ENCODE measurements at regions not wholly inside any gene's neighbourhood (a gene's known extent, or its start where the extent isn't known, plus 50 kb on each side); places are given as distances from the start of the nearest gene placed in this dataset.

DNA sequence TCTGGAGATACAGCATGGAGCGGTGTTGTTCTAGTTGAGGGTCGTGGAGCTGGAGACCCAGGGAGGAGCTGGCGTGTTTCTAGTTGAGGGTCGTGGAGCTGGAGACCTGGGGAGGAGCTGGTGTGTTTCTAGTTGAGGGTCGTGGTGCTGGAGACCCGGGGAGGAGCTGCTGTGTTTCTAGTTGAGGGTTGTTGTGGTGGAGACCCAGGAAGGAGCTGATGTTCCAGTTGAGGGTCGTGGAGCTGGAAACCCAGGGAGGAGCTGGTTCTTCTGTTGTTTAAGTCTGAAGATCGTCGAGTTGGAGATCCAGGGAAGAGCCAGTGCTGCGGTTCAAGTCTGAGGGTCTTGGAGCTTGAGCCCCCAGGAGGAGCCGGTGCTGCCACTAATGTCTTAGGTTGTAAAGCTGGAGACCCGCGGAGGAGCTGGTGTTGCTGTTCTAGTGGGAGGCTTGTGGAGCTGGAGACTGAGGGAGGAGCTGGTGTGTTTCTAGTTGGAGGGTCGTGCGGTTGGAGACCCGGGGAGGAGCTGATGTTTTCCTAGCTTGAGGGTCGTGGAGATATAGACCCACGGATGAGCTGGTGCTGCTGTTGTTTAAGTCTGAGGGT is 155.3 kb downstream of the RTP5 start:
- no peak for ATAC-seq
- no peak for TF ChIP-seq ZNF565 (CRISPR knock-in tag; conservative IDR thresholded peaks at IDR 0.05; ENCODE audit: low read depth)
- no peak for TF ChIP-seq SNAI2 (CRISPR knock-in tag; IDR thresholded peaks at IDR 0.05)
- no peak for TF ChIP-seq GLIS3 (CRISPR knock-in tag; IDR thresholded peaks at IDR 0.05)
- TF ChIP-seq ESRRG (CRISPR knock-in tag; IDR thresholded peaks at IDR 0.05): no peak
- no peak for TF ChIP-seq ZNF70 (CRISPR knock-in tag; IDR thresholded peaks at IDR 0.05)
- TF ChIP-seq PPARA (CRISPR knock-in tag; IDR thresholded peaks at IDR 0.05; ENCODE audit: borderline replicate concordance): no peak
- no peak for TF ChIP-seq ZNF8 (CRISPR knock-in tag; IDR thresholded peaks at IDR 0.05)
- no peak for TF ChIP-seq OSR1 (CRISPR knock-in tag; IDR thresholded peaks at IDR 0.05)
- no peak for TF ChIP-seq ZC3H10 (CRISPR knock-in tag; IDR thresholded peaks at IDR 0.05)
- TF ChIP-seq RARB (CRISPR knock-in tag; IDR thresholded peaks at IDR 0.05): no peak
- TF ChIP-seq, protein P1, sequence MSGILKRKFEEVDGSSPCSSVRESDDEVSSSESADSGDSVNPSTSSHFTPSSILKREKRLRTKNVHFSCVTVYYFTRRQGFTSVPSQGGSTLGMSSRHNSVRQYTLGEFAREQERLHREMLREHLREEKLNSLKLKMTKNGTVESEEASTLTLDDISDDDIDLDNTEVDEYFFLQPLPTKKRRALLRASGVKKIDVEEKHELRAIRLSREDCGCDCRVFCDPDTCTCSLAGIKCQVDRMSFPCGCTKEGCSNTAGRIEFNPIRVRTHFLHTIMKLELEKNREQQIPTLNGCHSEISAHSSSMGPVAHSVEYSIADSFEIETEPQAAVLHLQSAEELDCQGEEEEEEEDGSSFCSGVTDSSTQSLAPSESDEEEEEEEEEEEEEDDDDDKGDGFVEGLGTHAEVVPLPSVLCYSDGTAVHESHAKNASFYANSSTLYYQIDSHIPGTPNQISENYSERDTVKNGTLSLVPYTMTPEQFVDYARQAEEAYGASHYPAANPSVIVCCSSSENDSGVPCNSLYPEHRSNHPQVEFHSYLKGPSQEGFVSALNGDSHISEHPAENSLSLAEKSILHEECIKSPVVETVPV (CRISPR knock-in tag; IDR thresholded peaks at IDR 0.05): no peak
- TF ChIP-seq ZFP3 (CRISPR knock-in tag; IDR thresholded peaks at IDR 0.05): no peak
- no peak for TF ChIP-seq TOX (CRISPR knock-in tag; IDR thresholded peaks at IDR 0.05; ENCODE audit: borderline replicate concordance)
- no peak for TF ChIP-seq BACH2 (CRISPR knock-in tag; IDR thresholded peaks at IDR 0.05; ENCODE audit: borderline replicate concordance)
- no peak for TF ChIP-seq CSDC2 (CRISPR knock-in tag; IDR thresholded peaks at IDR 0.05)
- TF ChIP-seq ZFP30 (CRISPR knock-in tag; IDR thresholded peaks at IDR 0.05): no peak
- TF ChIP-seq, protein P2, sequence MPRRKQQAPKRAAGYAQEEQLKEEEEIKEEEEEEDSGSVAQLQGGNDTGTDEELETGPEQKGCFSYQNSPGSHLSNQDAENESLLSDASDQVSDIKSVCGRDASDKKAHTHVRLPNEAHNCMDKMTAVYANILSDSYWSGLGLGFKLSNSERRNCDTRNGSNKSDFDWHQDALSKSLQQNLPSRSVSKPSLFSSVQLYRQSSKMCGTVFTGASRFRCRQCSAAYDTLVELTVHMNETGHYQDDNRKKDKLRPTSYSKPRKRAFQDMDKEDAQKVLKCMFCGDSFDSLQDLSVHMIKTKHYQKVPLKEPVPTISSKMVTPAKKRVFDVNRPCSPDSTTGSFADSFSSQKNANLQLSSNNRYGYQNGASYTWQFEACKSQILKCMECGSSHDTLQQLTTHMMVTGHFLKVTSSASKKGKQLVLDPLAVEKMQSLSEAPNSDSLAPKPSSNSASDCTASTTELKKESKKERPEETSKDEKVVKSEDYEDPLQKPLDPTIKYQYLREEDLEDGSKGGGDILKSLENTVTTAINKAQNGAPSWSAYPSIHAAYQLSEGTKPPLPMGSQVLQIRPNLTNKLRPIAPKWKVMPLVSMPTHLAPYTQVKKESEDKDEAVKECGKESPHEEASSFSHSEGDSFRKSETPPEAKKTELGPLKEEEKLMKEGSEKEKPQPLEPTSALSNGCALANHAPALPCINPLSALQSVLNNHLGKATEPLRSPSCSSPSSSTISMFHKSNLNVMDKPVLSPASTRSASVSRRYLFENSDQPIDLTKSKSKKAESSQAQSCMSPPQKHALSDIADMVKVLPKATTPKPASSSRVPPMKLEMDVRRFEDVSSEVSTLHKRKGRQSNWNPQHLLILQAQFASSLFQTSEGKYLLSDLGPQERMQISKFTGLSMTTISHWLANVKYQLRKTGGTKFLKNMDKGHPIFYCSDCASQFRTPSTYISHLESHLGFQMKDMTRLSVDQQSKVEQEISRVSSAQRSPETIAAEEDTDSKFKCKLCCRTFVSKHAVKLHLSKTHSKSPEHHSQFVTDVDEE (CRISPR knock-in tag; IDR thresholded peaks at IDR 0.05): no peak

DNA sequence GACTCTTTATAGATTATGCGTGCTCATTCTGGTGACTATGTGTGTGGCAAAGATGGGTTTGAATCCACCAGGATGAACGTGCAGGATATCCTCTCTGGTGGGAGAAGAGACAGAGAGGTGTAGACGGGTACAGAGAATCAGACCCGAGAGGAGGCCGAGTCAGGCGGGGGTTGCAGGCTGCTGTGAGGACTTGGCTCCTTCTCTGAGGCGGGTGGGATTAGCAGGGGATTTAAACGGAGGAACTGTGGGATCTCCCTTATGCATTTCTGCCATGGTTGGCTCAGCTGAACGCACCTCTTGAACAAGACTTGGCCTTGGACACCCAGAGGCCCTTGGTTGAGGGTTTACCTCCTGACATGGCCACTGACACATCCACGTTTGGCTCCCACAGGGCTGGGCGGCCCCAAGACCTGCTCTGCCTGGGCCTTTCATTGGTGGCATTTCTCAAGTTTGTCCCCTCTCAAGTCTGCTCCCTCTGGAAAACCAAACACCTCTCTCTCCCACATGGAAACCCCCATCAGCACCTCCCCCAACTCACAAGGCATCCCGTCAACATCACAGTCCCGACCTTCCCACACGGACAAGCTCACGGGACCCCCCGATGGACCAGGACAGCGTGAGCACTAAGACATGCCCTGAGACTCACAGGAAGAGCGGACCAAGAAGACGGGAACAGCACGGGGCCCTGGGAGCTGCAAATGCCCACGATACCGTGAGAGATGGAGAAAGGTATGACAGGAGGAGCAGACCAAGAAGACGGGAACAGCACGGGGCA is 158.3 kb downstream of the RTP5 start:
- no peak for ATAC-seq

More for the DNA sequence above, 158.3 kb downstream of the RTP5 start:
- TF ChIP-seq CSDC2 (CRISPR knock-in tag; IDR thresholded peaks at IDR 0.05) (no peak), ZNF70 (CRISPR knock-in tag; IDR thresholded peaks at IDR 0.05) (no peak), OSR1 (CRISPR knock-in tag; IDR thresholded peaks at IDR 0.05) (no peak), GLIS3 (CRISPR knock-in tag; IDR thresholded peaks at IDR 0.05) (no peak), PPARA (CRISPR knock-in tag; IDR thresholded peaks at IDR 0.05; ENCODE audit: borderline replicate concordance) (no peak), ESRRG (CRISPR knock-in tag; IDR thresholded peaks at IDR 0.05) (no peak), ZFP30 (CRISPR knock-in tag; IDR thresholded peaks at IDR 0.05) (no peak), ARNTL (CRISPR knock-in tag; IDR thresholded peaks at IDR 0.05; ENCODE audit: borderline replicate concordance, low read depth) (no peak), ISL1 (CRISPR knock-in tag; IDR thresholded peaks at IDR 0.05) (no peak), RARB (CRISPR knock-in tag; IDR thresholded peaks at IDR 0.05) (no peak), BACH2 (CRISPR knock-in tag; IDR thresholded peaks at IDR 0.05; ENCODE audit: borderline replicate concordance) (no peak), ZC3H10 (CRISPR knock-in tag; IDR thresholded peaks at IDR 0.05) (no peak)
- TF ChIP-seq, protein P3, sequence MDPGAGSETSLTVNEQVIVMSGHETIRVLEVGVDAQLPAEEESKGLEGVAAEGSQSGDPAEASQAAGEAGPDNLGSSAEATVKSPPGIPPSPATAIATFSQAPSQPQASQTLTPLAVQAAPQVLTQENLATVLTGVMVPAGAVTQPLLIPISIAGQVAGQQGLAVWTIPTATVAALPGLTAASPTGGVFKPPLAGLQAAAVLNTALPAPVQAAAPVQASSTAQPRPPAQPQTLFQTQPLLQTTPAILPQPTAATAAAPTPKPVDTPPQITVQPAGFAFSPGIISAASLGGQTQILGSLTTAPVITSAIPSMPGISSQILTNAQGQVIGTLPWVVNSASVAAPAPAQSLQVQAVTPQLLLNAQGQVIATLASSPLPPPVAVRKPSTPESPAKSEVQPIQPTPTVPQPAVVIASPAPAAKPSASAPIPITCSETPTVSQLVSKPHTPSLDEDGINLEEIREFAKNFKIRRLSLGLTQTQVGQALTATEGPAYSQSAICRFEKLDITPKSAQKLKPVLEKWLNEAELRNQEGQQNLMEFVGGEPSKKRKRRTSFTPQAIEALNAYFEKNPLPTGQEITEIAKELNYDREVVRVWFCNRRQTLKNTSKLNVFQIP (CRISPR knock-in tag; IDR thresholded peaks at IDR 0.05; ENCODE audit: borderline replicate concordance, low read depth): no peak
- TF ChIP-seq, protein P2 (CRISPR knock-in tag; IDR thresholded peaks at IDR 0.05): no peak
- TF ChIP-seq, protein P4, sequence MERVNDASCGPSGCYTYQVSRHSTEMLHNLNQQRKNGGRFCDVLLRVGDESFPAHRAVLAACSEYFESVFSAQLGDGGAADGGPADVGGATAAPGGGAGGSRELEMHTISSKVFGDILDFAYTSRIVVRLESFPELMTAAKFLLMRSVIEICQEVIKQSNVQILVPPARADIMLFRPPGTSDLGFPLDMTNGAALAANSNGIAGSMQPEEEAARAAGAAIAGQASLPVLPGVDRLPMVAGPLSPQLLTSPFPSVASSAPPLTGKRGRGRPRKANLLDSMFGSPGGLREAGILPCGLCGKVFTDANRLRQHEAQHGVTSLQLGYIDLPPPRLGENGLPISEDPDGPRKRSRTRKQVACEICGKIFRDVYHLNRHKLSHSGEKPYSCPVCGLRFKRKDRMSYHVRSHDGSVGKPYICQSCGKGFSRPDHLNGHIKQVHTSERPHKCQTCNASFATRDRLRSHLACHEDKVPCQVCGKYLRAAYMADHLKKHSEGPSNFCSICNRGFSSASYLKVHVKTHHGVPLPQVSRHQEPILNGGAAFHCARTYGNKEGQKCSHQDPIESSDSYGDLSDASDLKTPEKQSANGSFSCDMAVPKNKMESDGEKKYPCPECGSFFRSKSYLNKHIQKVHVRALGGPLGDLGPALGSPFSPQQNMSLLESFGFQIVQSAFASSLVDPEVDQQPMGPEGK (CRISPR knock-in tag; IDR thresholded peaks at IDR 0.05; ENCODE audit: borderline replicate concordance): no peak

Data from SK-N-SH treated with all-trans-retinoic acid at 6 μM for 48 hours (cell line).